ENCODE measurements at regions not wholly inside any gene's neighbourhood (a gene's known extent, or its start where the extent isn't known, plus 50 kb on each side); places are given as distances from the start of the nearest gene placed in this dataset.
A peak's percentile ranks its signal among the peaks of the same experiment; 100 is the strongest.

- no peak for DNase-seq
- Mint-ChIP-seq H3K9me3 (peaks cover 0 to 2% of the 10 kb centered on the region in 2 donors), H3K27ac (no peak overlapping the region), H3K4me1 (ENCODE audit: low read depth) (peaks cover 16% of the 10 kb centered on the region), H3K36me3 (ENCODE audit: insufficient read depth in 2 of 2) (peaks cover 0 to 3% of the 10 kb centered on the region in 2 donors), H3K4me3 (no peak overlapping the region), H3K27me3 (ENCODE audit: low read depth) (no peaks in the 10 kb centered on the region)
- no peak for ATAC-seq (replicated peaks in 1 of 2)
Measured at GRCh38 chr2:851680-852079, 99.0 kb upstream of the SNTG2 start.

GRCh38 chr2:851078-851477 is 99.6 kb upstream of the SNTG2 start:
- Mint-ChIP-seq H3K9me3 (peaks cover 0 to 2% of the 10 kb centered on the region in 2 donors), H3K36me3 (ENCODE audit: insufficient read depth in 2 of 2) (peaks cover 0 to 3% of the 10 kb centered on the region in 2 donors), H3K4me3 (no peak overlapping the region), H3K27ac (no peak overlapping the region), H3K4me1 (ENCODE audit: low read depth) (peaks cover 16% of the 10 kb centered on the region), H3K27me3 (ENCODE audit: low read depth) (no peaks in the 10 kb centered on the region)
- no peak for DNase-seq
- ATAC-seq (replicated peaks in 1 of 2): no peak

GRCh38 chr2:850429-850828 is 100.2 kb upstream of the SNTG2 start:
- H3K4me3 Mint-ChIP-seq: no peak overlapping the region

GRCh38 chr2:848099-848498 is 102.5 kb upstream of the SNTG2 start:
- H3K36me3 Mint-ChIP-seq (ENCODE audit: insufficient read depth in 2 of 2): no peaks in the 10 kb centered on the region
- H3K4me3 Mint-ChIP-seq: no peak overlapping the region
- H3K27me3 Mint-ChIP-seq (ENCODE audit: low read depth): peaks cover 6% of the 10 kb centered on the region
- ATAC-seq (replicated peaks in 1 of 2) (no peak), DNase-seq (no peak)
- no peaks in the 10 kb centered on the region for H3K4me1 Mint-ChIP-seq (ENCODE audit: low read depth)
- H3K27ac Mint-ChIP-seq: no peak overlapping the region
- H3K9me3 Mint-ChIP-seq: no peaks in the 10 kb centered on the region

More at GRCh38 chr2:850429-850828, 100.2 kb upstream of the SNTG2 start:
- H3K27ac Mint-ChIP-seq: no peak overlapping the region
- H3K36me3 Mint-ChIP-seq (ENCODE audit: insufficient read depth in 2 of 2): peaks cover 0 to 3% of the 10 kb centered on the region in 2 donors
- DNase-seq: no peak
- ATAC-seq (replicated peaks in 1 of 2): no peak
- peaks cover 0 to 2% of the 10 kb centered on the region in 2 donors for H3K9me3 Mint-ChIP-seq
- no peaks in the 10 kb centered on the region for H3K27me3 Mint-ChIP-seq (ENCODE audit: low read depth)
- H3K4me1 Mint-ChIP-seq (ENCODE audit: low read depth): peaks cover 11% of the 10 kb centered on the region

- DNase-seq (no peak), ATAC-seq (replicated peaks in 1 of 2) (no peak)
- H3K4me1 Mint-ChIP-seq (ENCODE audit: low read depth): no peaks in the 10 kb centered on the region
- no peaks in the 10 kb centered on the region for H3K36me3 Mint-ChIP-seq (ENCODE audit: insufficient read depth in 2 of 2)
- no peaks in the 10 kb centered on the region for H3K9me3 Mint-ChIP-seq
- no peak overlapping the region for H3K27ac Mint-ChIP-seq
- no peak overlapping the region for H3K4me3 Mint-ChIP-seq
- peaks cover 6% of the 10 kb centered on the region for H3K27me3 Mint-ChIP-seq (ENCODE audit: low read depth)
Measured at GRCh38 chr2:847669-848068, 103.0 kb upstream of the SNTG2 start.

- peaks cover 0 to 1% of the 10 kb centered on the region in 2 donors for H3K9me3 Mint-ChIP-seq
- no peak overlapping the region for H3K27ac Mint-ChIP-seq
- no peaks in the 10 kb centered on the region for H3K4me1 Mint-ChIP-seq (ENCODE audit: low read depth)
- no peak for ATAC-seq (replicated peaks in 1 of 2)
- no peaks in the 10 kb centered on the region for H3K36me3 Mint-ChIP-seq (ENCODE audit: insufficient read depth in 2 of 2)
- peaks cover 18% of the 10 kb centered on the region for H3K27me3 Mint-ChIP-seq (ENCODE audit: low read depth)
- H3K4me3 Mint-ChIP-seq: no peak overlapping the region
- no peak for DNase-seq
Measured at GRCh38 chr2:844715-845114, 105.9 kb upstream of the SNTG2 start.

- no peak for ATAC-seq (replicated peaks in 1 of 2)
- peaks cover 0 to 2% of the 10 kb centered on the region in 2 donors for H3K9me3 Mint-ChIP-seq
- H3K36me3 Mint-ChIP-seq (ENCODE audit: insufficient read depth in 2 of 2): no peaks in the 10 kb centered on the region
- H3K4me1 Mint-ChIP-seq (ENCODE audit: low read depth): no peaks in the 10 kb centered on the region
- H3K27ac Mint-ChIP-seq: no peak overlapping the region
- DNase-seq: no peak
- no peak overlapping the region for H3K4me3 Mint-ChIP-seq
- H3K27me3 Mint-ChIP-seq (ENCODE audit: low read depth): peaks cover 39% of the 10 kb centered on the region
Measured at GRCh38 chr2:842151-842803, 108.4 kb upstream of the SNTG2 start.

GRCh38 chr2:841036-841435 is 109.6 kb upstream of the SNTG2 start:
- Mint-ChIP-seq H3K9me3 (peaks cover 0 to 2% of the 10 kb centered on the region in 2 donors), H3K4me3 (no peak overlapping the region), H3K27me3 (ENCODE audit: low read depth) (peaks cover 39% of the 10 kb centered on the region), H3K27ac (no peak overlapping the region), H3K36me3 (ENCODE audit: insufficient read depth in 2 of 2) (no peaks in the 10 kb centered on the region), H3K4me1 (ENCODE audit: low read depth) (no peaks in the 10 kb centered on the region)
- DNase-seq (no peak), ATAC-seq (replicated peaks in 1 of 2) (no peak)

GRCh38 chr2:834233-834632 is 116.4 kb upstream of the SNTG2 start:
- Mint-ChIP-seq H3K4me3 (no peak overlapping the region), H3K36me3 (ENCODE audit: insufficient read depth in 2 of 2) (no peaks in the 10 kb centered on the region), H3K27me3 (ENCODE audit: low read depth) (peaks cover 30% of the 10 kb centered on the region), H3K27ac (no peak overlapping the region), H3K9me3 (no peaks in the 10 kb centered on the region), H3K4me1 (ENCODE audit: low read depth) (peaks cover 11% of the 10 kb centered on the region)
- ATAC-seq (replicated peaks in 1 of 2): no peak
- DNase-seq: no peak

GRCh38 chr2:833180-833579 is 117.5 kb upstream of the SNTG2 start:
- DNase-seq: peak; percentile 5 to 7
- no peaks in the 10 kb centered on the region for H3K36me3 Mint-ChIP-seq (ENCODE audit: insufficient read depth in 2 of 2)
- no peak overlapping the region for H3K27ac Mint-ChIP-seq
- ATAC-seq (replicated peaks in 1 of 2): peak; percentile 86 to 88
- no peak overlapping the region for H3K4me3 Mint-ChIP-seq
- H3K4me1 Mint-ChIP-seq (ENCODE audit: low read depth): peaks cover 11% of the 10 kb centered on the region
- no peaks in the 10 kb centered on the region for H3K9me3 Mint-ChIP-seq
- peaks cover 20% of the 10 kb centered on the region for H3K27me3 Mint-ChIP-seq (ENCODE audit: low read depth)

- DNase-seq (no peak), ATAC-seq (replicated peaks in 1 of 2) (no peak)
- H3K27ac Mint-ChIP-seq: no peak overlapping the region
- peaks cover 11% of the 10 kb centered on the region for H3K4me1 Mint-ChIP-seq (ENCODE audit: low read depth)
- no peaks in the 10 kb centered on the region for H3K36me3 Mint-ChIP-seq (ENCODE audit: insufficient read depth in 2 of 2)
- peaks cover 15% of the 10 kb centered on the region for H3K27me3 Mint-ChIP-seq (ENCODE audit: low read depth)
- H3K9me3 Mint-ChIP-seq: no peaks in the 10 kb centered on the region
- no peak overlapping the region for H3K4me3 Mint-ChIP-seq
Measured at GRCh38 chr2:832635-833034, 118.0 kb upstream of the SNTG2 start.

GRCh38 chr2:831622-832021 is 119.0 kb upstream of the SNTG2 start:
- H3K9me3 Mint-ChIP-seq: no peaks in the 10 kb centered on the region
- peaks cover 15% of the 10 kb centered on the region for H3K27me3 Mint-ChIP-seq (ENCODE audit: low read depth)
- H3K27ac Mint-ChIP-seq: no peak overlapping the region
- H3K4me3 Mint-ChIP-seq: no peak overlapping the region
- ATAC-seq (replicated peaks in 1 of 2): no peak
- no peak for DNase-seq
- no peaks in the 10 kb centered on the region for H3K36me3 Mint-ChIP-seq (ENCODE audit: insufficient read depth in 2 of 2)
- peaks cover 11% of the 10 kb centered on the region for H3K4me1 Mint-ChIP-seq (ENCODE audit: low read depth)

- no peak overlapping the region for H3K4me3 Mint-ChIP-seq
- peaks cover 11% of the 10 kb centered on the region for H3K4me1 Mint-ChIP-seq (ENCODE audit: low read depth)
- ATAC-seq (replicated peaks in 1 of 2) (no peak), DNase-seq (no peak)
- H3K9me3 Mint-ChIP-seq: no peaks in the 10 kb centered on the region
- H3K27me3 Mint-ChIP-seq (ENCODE audit: low read depth): peaks cover 15% of the 10 kb centered on the region
- H3K36me3 Mint-ChIP-seq (ENCODE audit: insufficient read depth in 2 of 2): no peaks in the 10 kb centered on the region
- no peak overlapping the region for H3K27ac Mint-ChIP-seq
Measured at GRCh38 chr2:831225-831536, 119.5 kb upstream of the SNTG2 start.

GRCh38 chr2:830419-831224 is 120.0 kb upstream of the SNTG2 start:
- Mint-ChIP-seq H3K9me3 (no peaks in the 10 kb centered on the region), H3K27ac (no peak overlapping the region), H3K4me1 (ENCODE audit: low read depth) (peaks cover 11% of the 10 kb centered on the region), H3K36me3 (ENCODE audit: insufficient read depth in 2 of 2) (no peaks in the 10 kb centered on the region), H3K4me3 (no peak overlapping the region), H3K27me3 (ENCODE audit: low read depth) (peaks cover 15% of the 10 kb centered on the region)
- DNase-seq (no peak), ATAC-seq (replicated peaks in 1 of 2) (no peak)

All from activated T-cell treated with anti-CD3 and anti-CD28 coated beads, Interleukin-2, amount 50 U/mL, for 72 hours (primary cell).